HEK293 (cell line): ENCODE measurements at regions not wholly inside any gene's neighbourhood (a gene's known extent, or its start where the extent isn't known, plus 50 kb on each side); places are given as distances from the start of the nearest gene placed in this dataset.

Experiments
- CTCF ChIA-PET: fragments of 350-600 bp; formaldehyde crosslinking; extraction: SDS; loops from one replicate; lab custom pipeline; 2021; ENCODE audit warnings: antibody characterized with exemption; lab: Yijun Ruan, JAX
- POLR2A ChIA-PET: fragments of 300-600 bp; formaldehyde crosslinking; extraction: SDS; loops from one replicate; lab custom pipeline; 2020; ENCODE audit warnings: antibody characterized with exemption, inconsistent platforms; lab: Yijun Ruan, JAX
- H3K27ac ChIP-seq: fragments of 200-500 bp; sonication (Bioruptor generic); 2 replicates; pipeline ENCODE4 v1.5.1; 2014; ENCODE audit warnings: low read depth, low read length, control low read depth, inconsistent platforms; ENCODE audit errors: extremely low read depth
- H3K36me3 ChIP-seq, 2 experiments: fragments of 200-500 bp in 1 of 2; sonication (Bioruptor generic) in 1 of 2; 1 replicate in 1 of 2; 2 replicates in 1 of 2; pipeline ENCODE4 v1.5.1; 2014 to 2017; ENCODE audit warnings: inconsistent platforms in 2 of 2, low read length in 2 of 2; ENCODE audit not compliant: control insufficient read depth in 2 of 2, insufficient read depth in 1 of 2
- H3K4me1 ChIP-seq: fragments of 200-500 bp; sonication (Bioruptor generic); 2 replicates; pipeline ENCODE4 v1.5.1; 2014; ENCODE audit warnings: mild to moderate bottlenecking, low read length, inconsistent platforms; ENCODE audit not compliant: control insufficient read depth, insufficient read depth
- H3K4me3 ChIP-seq: 2 replicates; pipeline ENCODE4 v1.5.1; 2011; ENCODE audit warnings: low read depth, mild to moderate bottlenecking, control low read depth, low read length, moderate library complexity
- H3K9me3 ChIP-seq: fragments of 200-500 bp; sonication (Bioruptor generic); 2 replicates; pipeline ENCODE4 v1.5.1; 2014; ENCODE audit warnings: low read depth, low read length, inconsistent platforms; ENCODE audit not compliant: control insufficient read depth, insufficient read depth
- AEBP2 ChIP-seq: fragments of 450-650 bp; formaldehyde crosslinking; IDR thresholded peaks from 2 replicates; pipeline ENCODE4 v1.5.1; 2016; ENCODE audit warnings: missing biosample characterization, missing genetic modification characterization, borderline replicate concordance
- CTCF ChIP-seq: fragments of 450-650 bp; formaldehyde crosslinking; IDR thresholded peaks from 2 replicates; pipeline ENCODE4 v1.5.1; 2016; ENCODE audit warnings: missing biosample characterization, missing genetic modification characterization
- HOXC10 ChIP-seq: sonication (generic); formaldehyde crosslinking; IDR thresholded peaks from 2 replicates; pipeline ENCODE4 v1.8.1; 2023; ENCODE audit warnings: mild to moderate bottlenecking, missing genetic modification reagents
- KLF16 ChIP-seq: fragments of 450-650 bp; formaldehyde crosslinking; IDR thresholded peaks from 2 replicates; pipeline ENCODE4 v1.5.1; 2017; ENCODE audit warnings: missing biosample characterization, missing genetic modification characterization
- PRDM1 ChIP-seq: fragments of 450-650 bp; formaldehyde crosslinking; IDR thresholded peaks from 2 replicates; pipeline ENCODE4; 2016; ENCODE audit warnings: missing biosample characterization, missing genetic modification characterization
- ZBTB48 ChIP-seq: fragments of 450-650 bp; formaldehyde crosslinking; IDR thresholded peaks from 2 replicates; pipeline ENCODE4 v1.5.1; 2016; ENCODE audit warnings: missing biosample characterization, missing genetic modification characterization
- ZNF155 ChIP-seq: fragments of 450-650 bp; formaldehyde crosslinking; IDR thresholded peaks from 2 replicates; pipeline ENCODE4 v1.5.1; 2016; ENCODE audit warnings: missing biosample characterization, missing genetic modification characterization
- ZNF16 ChIP-seq: fragments of 450-650 bp; formaldehyde crosslinking; IDR thresholded peaks from 2 replicates; pipeline ENCODE4 v1.5.1; 2016; ENCODE audit warnings: low read depth, missing biosample characterization, missing genetic modification characterization
- ZNF202 ChIP-seq: fragments of 450-650 bp; formaldehyde crosslinking; IDR thresholded peaks from 2 replicates; pipeline ENCODE4 v1.5.1; 2016; ENCODE audit warnings: missing biosample characterization, missing genetic modification characterization, borderline replicate concordance
- ZNF274 ChIP-seq, 2 experiments: fragments of 200-500 bp in 1 of 2; fragments of 450-650 bp in 1 of 2; sonication (Bioruptor generic) in 1 of 2; formaldehyde crosslinking in 1 of 2; IDR thresholded peaks; 2 replicates each; pipeline versions ENCODE4 v1.5.1 to v1.6.1; 2014 to 2016; ENCODE audit warnings: borderline replicate concordance in 1 of 2, inconsistent platforms in 1 of 2, low read length in 1 of 2, missing biosample characterization in 1 of 2, missing genetic modification characterization in 1 of 2
- ZNF354C ChIP-seq: fragments of 450-650 bp; formaldehyde crosslinking; IDR thresholded peaks from 2 replicates; pipeline ENCODE4 v1.5.1; 2016; ENCODE audit warnings: missing biosample characterization, missing genetic modification characterization, low read depth, borderline replicate concordance
- ZNF398 ChIP-seq: fragments of 450-650 bp; formaldehyde crosslinking; IDR thresholded peaks from 2 replicates; pipeline ENCODE4 v1.5.1; 2017; ENCODE audit warnings: missing biosample characterization, missing genetic modification characterization
- ZNF404 ChIP-seq: fragments of 450-650 bp; formaldehyde crosslinking; IDR thresholded peaks from 2 replicates; pipeline ENCODE4 v1.5.1; 2017; ENCODE audit warnings: missing biosample characterization, missing genetic modification characterization
- ZNF423 ChIP-seq: fragments of 450-650 bp; formaldehyde crosslinking; IDR thresholded peaks from 2 replicates; pipeline ENCODE4 v1.5.1; 2016; ENCODE audit warnings: missing biosample characterization, missing genetic modification characterization
- ZNF530 ChIP-seq: fragments of 450-650 bp; formaldehyde crosslinking; IDR thresholded peaks from 2 replicates; pipeline ENCODE4 v1.5.1; 2016; ENCODE audit warnings: low read depth, missing biosample characterization, missing genetic modification characterization
- ZNF580 ChIP-seq: fragments of 450-650 bp; formaldehyde crosslinking; IDR thresholded peaks from 2 replicates; pipeline ENCODE4 v1.5.1; 2016; ENCODE audit warnings: missing biosample characterization, missing genetic modification characterization
- ZNF610 ChIP-seq: fragments of 450-650 bp; formaldehyde crosslinking; IDR thresholded peaks from 2 replicates; pipeline ENCODE4 v1.5.1; 2016; ENCODE audit warnings: missing biosample characterization, missing genetic modification characterization, borderline replicate concordance
- ZNF621 ChIP-seq: fragments of 450-650 bp; formaldehyde crosslinking; IDR thresholded peaks from 2 replicates; pipeline ENCODE4 v1.5.1; 2017; ENCODE audit warnings: missing biosample characterization, missing genetic modification characterization
- ZNF639 ChIP-seq: fragments of 450-650 bp; formaldehyde crosslinking; IDR thresholded peaks from 2 replicates; pipeline ENCODE4 v1.5.1; 2016; ENCODE audit warnings: missing biosample characterization, missing genetic modification characterization
- ZNF660 ChIP-seq: fragments of 450-650 bp; IDR thresholded peaks from 2 replicates; pipeline ENCODE4 v1.5.1; 2018; ENCODE audit warnings: missing biosample characterization, mild to moderate bottlenecking, missing genetic modification characterization
- ZNF664 ChIP-seq: fragments of 450-650 bp; formaldehyde crosslinking; IDR thresholded peaks from 2 replicates; pipeline ENCODE4 v1.5.1; 2016; ENCODE audit warnings: missing biosample characterization, missing genetic modification characterization
- ZNF670 ChIP-seq: fragments of 450-650 bp; formaldehyde crosslinking; IDR thresholded peaks from 2 replicates; pipeline ENCODE4 v1.5.1; 2016; ENCODE audit warnings: missing biosample characterization, missing genetic modification characterization, low read depth
- ZNF701 ChIP-seq: fragments of 450-650 bp; formaldehyde crosslinking; IDR thresholded peaks from 2 replicates; pipeline ENCODE4 v1.5.1; 2016; ENCODE audit warnings: missing biosample characterization, missing genetic modification characterization
- ZNF707 ChIP-seq: fragments of 450-650 bp; formaldehyde crosslinking; IDR thresholded peaks from 2 replicates; pipeline ENCODE4 v1.5.1; 2016; ENCODE audit warnings: missing biosample characterization, missing genetic modification characterization
- ZNF747 ChIP-seq: fragments of 450-650 bp; formaldehyde crosslinking; IDR thresholded peaks from 2 replicates; pipeline ENCODE4 v1.5.1; 2016; ENCODE audit warnings: missing biosample characterization, missing genetic modification characterization
- ZNF76 ChIP-seq: fragments of 450-650 bp; formaldehyde crosslinking; IDR thresholded peaks from 2 replicates; pipeline ENCODE4; 2016; ENCODE audit warnings: low read depth, missing biosample characterization, missing genetic modification characterization, borderline replicate concordance
- ZNF830 ChIP-seq: fragments of 450-650 bp; IDR thresholded peaks from 2 replicates; pipeline ENCODE4 v1.5.0; 2018; ENCODE audit warnings: missing biosample characterization, missing genetic modification characterization, low read depth, mild to moderate bottlenecking, moderate library complexity
- ZSCAN23 ChIP-seq: fragments of 450-650 bp; formaldehyde crosslinking; IDR thresholded peaks from 2 replicates; pipeline ENCODE4 v1.5.1; 2016; ENCODE audit warnings: missing biosample characterization, missing genetic modification characterization
- ZXDB ChIP-seq: fragments of 450-650 bp; formaldehyde crosslinking; IDR thresholded peaks from 2 replicates; pipeline ENCODE4 v1.5.1; 2016; ENCODE audit warnings: missing biosample characterization, missing genetic modification characterization

- TF ChIP-seq ZNF580 (tag by site-specific recombination) (no peak), ZNF639 (no peak), ZNF354C (no peak), ZNF747 (tag by site-specific recombination) (no peak), ZNF701 (tag by site-specific recombination) (no peak), ZNF16 (tag by site-specific recombination) (no peak), ZXDB (tag by site-specific recombination) (no peak)
Observed at GRCh38 chr6:93105907-93106306, 313.5 kb downstream of the EPHA7 start (continued).

GRCh38 chr6:93105017-93105416 is 314.3 kb downstream of the EPHA7 start:
- POLR2A ChIA-PET = interaction anchor here (1.0 to 2.3 kb wide), 3 partner anchors 21 to 314 kb away, joined by 3 to 16 read pairs (median 5); partner anchors contain the start of gene EPHA7
- Histone ChIP-seq H3K9me3 (no peaks in the 10 kb centered on the region), H3K4me3 (no peak overlapping the region), H3K4me1 (peaks cover 13% of the 10 kb centered on the region; the same call in 1 of the 2 replicates), H3K27ac (peak overlapping the region; percentile 32), H3K36me3 (no peaks in the 10 kb centered on the region)
- CTCF ChIA-PET = interaction anchor here (0.6 kb wide), 1 partner anchor 311 kb away, joined by 3 read pairs; no protein-coding TSS in a partner anchor
- TF ChIP-seq ZNF76 (tag by site-specific recombination) = no peak
- peak; percentile 24; the same call in 1 of the 2 replicates for TF ChIP-seq KLF16
- TF ChIP-seq ZNF155 (tag by site-specific recombination) = no peak
- TF ChIP-seq ZBTB48 (tag by site-specific recombination) = no peak
- TF ChIP-seq ZNF639 = no peak
- TF ChIP-seq HOXC10 (CRISPR knock-in tag) = no peak
- no peak for TF ChIP-seq ZNF670
- TF ChIP-seq CTCF (tag by site-specific recombination) = no peak
- TF ChIP-seq ZNF202 (tag by site-specific recombination) = no peak
- peak; percentile 50; the same call in 1 of the 2 replicates for TF ChIP-seq ZNF664 (tag by site-specific recombination)
- TF ChIP-seq ZXDB (tag by site-specific recombination) = peak; percentile 69
- TF ChIP-seq ZNF610 (tag by site-specific recombination) = no peak
- TF ChIP-seq PRDM1 (tag by site-specific recombination) = 0 out of 2 replicates have a peak, but pooled peaks have one; percentile 15
- TF ChIP-seq ZNF530 (tag by site-specific recombination) = no peak
- TF ChIP-seq ZNF398 (tag by site-specific recombination) = no peak
- TF ChIP-seq ZNF830 (tag by site-specific recombination) = no peak
- no peak for TF ChIP-seq ZNF621 (tag by site-specific recombination)
- peak; percentile 92; the same call in 1 of the 2 replicates for TF ChIP-seq ZNF660
- TF ChIP-seq ZNF707 (tag by site-specific recombination) = no peak
- no peak for TF ChIP-seq AEBP2 (tag by site-specific recombination)
- TF ChIP-seq ZNF423 = no peak
- TF ChIP-seq ZNF404 (tag by site-specific recombination) = no peak
- TF ChIP-seq ZNF274 (IDR thresholded peaks at IDR 0.05; ENCODE audit: low read length) = no peak
- TF ChIP-seq ZNF274 (tag by site-specific recombination; IDR thresholded peaks at IDR 0.05; ENCODE audit: borderline replicate concordance) = no peak
- TF ChIP-seq ZSCAN23 (tag by site-specific recombination) = no peak
